ENCODE measurements at regions not wholly inside any gene's neighbourhood (a gene's known extent, or its start where the extent isn't known, plus 50 kb on each side); places are given as distances from the start of the nearest gene placed in this dataset.

DNA sequence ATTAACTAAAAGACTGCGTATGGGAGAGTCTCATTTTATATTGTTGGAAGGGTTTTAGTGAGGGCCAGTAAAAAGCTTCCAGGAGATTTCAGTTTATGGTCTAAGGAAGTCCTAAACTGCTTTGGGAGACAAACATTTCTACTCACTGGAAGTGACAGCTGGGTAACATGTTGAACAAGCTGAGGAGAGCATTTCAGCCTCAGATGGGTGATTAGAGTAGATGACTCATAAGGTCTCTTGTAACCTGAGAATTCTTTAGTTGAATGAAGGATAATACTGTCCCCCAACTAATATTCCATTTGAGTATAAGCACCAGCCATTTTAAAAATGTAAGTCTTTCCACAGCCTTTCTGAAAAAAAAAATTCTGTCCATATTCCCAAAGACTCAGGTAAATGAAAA, 218.0 kb upstream of the C9orf72 start (continued):
- no peak for TF ChIP-seq E2F4 (IDR thresholded peaks at IDR 0.05; ENCODE audit: low read depth, low read length)
- TF ChIP-seq CBX5 (IDR thresholded peaks at IDR 0.05; ENCODE audit: low read depth): no peak
- TF ChIP-seq CREM (IDR thresholded peaks at IDR 0.05; ENCODE audit: low read depth): no peak
- no peak for TF ChIP-seq SKIL (IDR thresholded peaks at IDR 0.05; ENCODE audit: low read depth, poor library complexity, severe bottlenecking)
- TF ChIP-seq SMC3 (IDR thresholded peaks at IDR 0.05; ENCODE audit: borderline replicate concordance, low read length): no peak

DNA sequence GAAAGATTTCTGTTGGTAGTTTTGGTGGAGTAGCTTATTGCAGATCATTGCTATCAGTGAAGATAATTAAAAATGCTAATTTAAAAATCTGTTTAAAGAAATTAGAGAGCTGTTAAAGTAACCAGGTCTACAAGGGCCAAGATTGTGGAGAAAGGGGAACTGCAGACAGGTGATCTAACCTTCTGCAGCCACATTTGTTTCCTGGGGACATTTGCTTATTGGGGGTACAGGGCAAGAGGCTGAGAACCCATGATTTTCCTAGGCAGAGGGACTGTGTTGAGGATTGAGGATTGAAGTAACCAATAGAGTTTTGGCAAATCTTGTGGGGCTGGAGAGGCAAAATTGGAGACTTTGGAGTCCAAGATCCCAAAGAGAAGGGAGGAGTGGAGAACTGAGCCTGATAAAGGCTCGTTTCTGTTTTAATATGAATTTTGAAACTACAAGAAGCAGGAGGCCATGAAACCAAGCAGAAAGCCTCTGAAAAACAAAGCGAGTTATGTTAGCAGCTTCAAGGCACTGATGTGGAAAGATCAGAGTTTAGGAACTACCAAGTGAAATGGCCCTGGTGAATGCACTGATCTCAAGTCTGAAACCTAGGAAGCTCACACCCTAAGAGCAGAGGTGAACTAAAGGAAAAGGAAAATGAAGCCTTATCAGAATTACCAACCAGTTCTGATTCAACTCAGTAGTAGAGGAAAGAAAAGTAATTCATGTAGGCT, 219.8 kb upstream of the C9orf72 start:
- DNase-seq (ENCODE audit: low read depth, low spot score) (no peak), FAIRE-seq (no peak), ATAC-seq (peak; percentile 68)
- Histone ChIP-seq H3K9me3 (replicated peaks; ENCODE audit: control insufficient read depth, insufficient read depth, low read length) (no peaks in the 10 kb centered on the region; the same call in 2 of the 3 replicates), H3K79me2 (ENCODE audit: control insufficient read depth, insufficient read depth, low read length) (no peaks in the 10 kb centered on the region), H3K36me3 (ENCODE audit: control insufficient read depth in 2 of 2, insufficient read depth in 2 of 2, low read length in 1 of 2) (no peaks in the 10 kb centered on the region), H3K4me3 (no peak overlapping the region), H4K20me1 (ENCODE audit: control insufficient read depth, insufficient read depth) (no peaks in the 10 kb centered on the region), H3K9ac (ENCODE audit: control insufficient read depth, insufficient read depth, low read length) (no peak overlapping the region), H3K27ac (ENCODE audit: control insufficient read depth, insufficient read depth) (no peak overlapping the region), H3K27me3 (replicated peaks in 1 of 2; ENCODE audit: control insufficient read depth in 2 of 2, insufficient read depth in 2 of 2, low read length in 1 of 2) (no peaks in the 10 kb centered on the region), H2AFZ (ENCODE audit: control insufficient read depth, low read depth, low read length) (no peak overlapping the region), H3K4me2 (ENCODE audit: control insufficient read depth, insufficient read depth) (no peak overlapping the region), H3K4me1 (ENCODE audit: control insufficient read depth, insufficient read depth, low read length) (no peaks in the 10 kb centered on the region)
- POLR2A ChIA-PET: interaction anchor here (1.4 kb wide), 1 partner anchor 10 kb away, joined by 8 read pairs; no protein-coding TSS in a partner anchor
- WGBS (ENCODE audit: insufficient coverage, insufficient replicate concordance, low lambda C conversion rate, missing lambda C conversion rate): 3% methylated on average over 2 of the region's 2 CpGs
- RAD21 ChIA-PET (ENCODE audit: unreplicated experiment): interaction anchor here (0.6 to 2.3 kb wide), 3 partner anchors 18 to 96 kb away, joined by 3 to 4 read pairs (median 3); no protein-coding TSS in a partner anchor
- intact Hi-C loops (cut with micrococcal nuclease; ENCODE audit: unreplicated experiment): loop anchor here (10.0 kb wide), 1 partner anchor 62 kb away; no protein-coding TSS in a partner anchor
- in situ Hi-C loops (cut with MboI): no loop called here
- SMC1A ChIA-PET (ENCODE audit: uncharacterized antibody, unreplicated experiment): interaction anchor here (1.0 to 2.8 kb wide), 11 partner anchors 8 to 66 kb away, joined by 3 to 14 read pairs (median 4); no protein-coding TSS in a partner anchor
- CTCF ChIA-PET: interaction anchor here (0.7 to 1.7 kb wide), 3 partner anchors 8 to 67 kb away, joined by 3 to 5 read pairs (median 3); no protein-coding TSS in a partner anchor
- no TSS peak for BruUV-seq (replicated peaks)
- peak; percentile 49; the same call in 1 of the 2 replicates for TF ChIP-seq ZSCAN29 (IDR thresholded peaks at IDR 0.05)
- no peak for TF ChIP-seq STAT1 (conservative IDR thresholded peaks at IDR 0.05)
- peak; percentile 52; the same call in 1 of the 2 replicates for TF ChIP-seq SPI1 (IDR thresholded peaks at IDR 0.05; ENCODE audit: borderline replicate concordance, insufficient read depth, low read depth, low read length)
- TF ChIP-seq MYB (IDR thresholded peaks at IDR 0.05; ENCODE audit: borderline replicate concordance, low read depth, low read length): no peak
- no peak for TF ChIP-seq HSF1 (IDR thresholded peaks at IDR 0.05; ENCODE audit: low read depth, low read length)
- no peak for TF ChIP-seq CBX5 (IDR thresholded peaks at IDR 0.05; ENCODE audit: low read depth)
- no peak for TF ChIP-seq HDAC2 (IDR thresholded peaks at IDR 0.05)
- TF ChIP-seq RFX5 (IDR thresholded peaks at IDR 0.05; ENCODE audit: low read depth, low read length): no peak
- TF ChIP-seq SMC3 (IDR thresholded peaks at IDR 0.05; ENCODE audit: borderline replicate concordance, low read length): no peak
- no peak for TF ChIP-seq ZNF24 (IDR thresholded peaks at IDR 0.05)
